Inflammatory macrophage treated with lipopolysaccharide for 4 hours (primary cell): ENCODE measurements at regions not wholly inside any gene's neighbourhood (a gene's known extent, or its start where the extent isn't known, plus 50 kb on each side); places are given as distances from the start of the nearest gene placed in this dataset.
"Not testable (repeated sequence)": the region's sequence is repeated elsewhere in the genome, so short reads cannot be mapped to it uniquely, and the experiment has no call there.

ENCODE experiments used
- DNase-seq: peaks from one replicate; pipeline ENCODE4 v3.0.0-alpha.2; 2020

GRCh38 chr9:135369412-135369990 lies 110.1 kb upstream of the PPP1R26 start:
- no peak for DNase-seq

DNA sequence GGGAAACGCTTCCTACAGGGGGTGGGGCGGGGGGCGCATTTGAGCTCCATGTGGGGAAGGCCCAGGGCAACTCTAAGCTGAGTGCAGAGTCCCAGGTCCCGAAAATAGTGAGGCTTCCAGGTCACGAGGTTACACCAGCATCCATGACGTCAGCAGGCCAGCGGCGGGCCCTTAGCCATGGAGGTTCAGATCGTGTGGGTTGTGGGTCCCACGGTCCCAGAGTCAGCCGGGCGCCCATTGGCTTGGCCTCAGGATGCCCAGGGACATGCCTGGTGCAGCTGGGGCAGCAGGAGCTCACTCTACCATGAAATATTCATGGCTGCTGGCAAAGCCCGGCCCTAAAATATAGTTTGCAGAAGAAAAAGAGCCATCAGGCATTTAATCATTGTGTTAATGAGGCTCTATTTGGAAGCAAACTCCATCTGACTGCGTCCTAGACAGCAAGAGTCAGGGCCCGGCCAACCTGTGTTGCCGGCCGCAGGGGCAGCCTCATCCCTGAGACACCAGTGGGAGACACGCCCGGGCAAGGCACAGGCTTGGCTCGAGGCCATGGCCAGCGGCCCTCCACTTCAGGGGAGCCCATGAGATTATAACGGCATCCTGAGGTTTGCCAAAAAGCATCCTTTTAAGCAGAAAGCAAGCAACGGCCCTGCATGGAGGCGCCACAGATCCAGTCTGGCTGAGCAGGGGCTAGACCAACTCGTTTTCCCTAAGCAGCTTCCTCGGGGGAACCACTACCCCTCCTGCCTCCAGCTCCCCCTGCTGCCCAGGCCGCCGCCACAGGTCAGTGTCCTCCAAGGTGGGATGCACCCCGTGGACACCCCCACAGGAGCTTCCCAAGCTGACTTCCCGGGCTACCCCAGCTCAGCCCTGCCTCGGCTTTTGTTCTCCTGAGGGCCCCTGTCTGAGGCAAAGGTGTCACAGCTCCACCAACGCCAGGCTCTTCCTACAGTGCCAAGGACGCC lies 108.9 kb upstream of the PPP1R26 start:
- DNase-seq, result no peak

DNA sequence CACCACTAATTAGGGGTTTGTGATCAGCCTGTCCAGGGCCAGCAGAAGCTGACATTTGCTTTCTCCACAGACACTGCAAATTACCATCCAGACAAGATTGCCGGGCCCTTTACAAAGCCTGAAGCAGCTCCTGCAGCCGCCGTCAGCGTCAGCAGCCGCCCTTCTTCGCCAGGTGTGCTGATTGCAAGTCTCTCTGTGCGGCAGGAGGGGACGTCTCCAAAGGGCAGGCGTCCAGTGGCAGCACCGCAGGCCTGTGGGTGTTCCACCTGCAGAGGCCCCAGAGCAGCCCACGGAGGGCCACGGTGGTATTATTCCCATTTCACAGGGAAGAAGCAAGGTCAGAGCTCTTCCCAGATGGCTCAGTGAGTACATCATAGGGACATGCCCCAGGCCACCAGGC lies 108.0 kb upstream of the PPP1R26 start:
- no peak for DNase-seq

GRCh38 chr9:135372036-135372435 lies 107.5 kb upstream of the PPP1R26 start:
- no peak for DNase-seq

DNA sequence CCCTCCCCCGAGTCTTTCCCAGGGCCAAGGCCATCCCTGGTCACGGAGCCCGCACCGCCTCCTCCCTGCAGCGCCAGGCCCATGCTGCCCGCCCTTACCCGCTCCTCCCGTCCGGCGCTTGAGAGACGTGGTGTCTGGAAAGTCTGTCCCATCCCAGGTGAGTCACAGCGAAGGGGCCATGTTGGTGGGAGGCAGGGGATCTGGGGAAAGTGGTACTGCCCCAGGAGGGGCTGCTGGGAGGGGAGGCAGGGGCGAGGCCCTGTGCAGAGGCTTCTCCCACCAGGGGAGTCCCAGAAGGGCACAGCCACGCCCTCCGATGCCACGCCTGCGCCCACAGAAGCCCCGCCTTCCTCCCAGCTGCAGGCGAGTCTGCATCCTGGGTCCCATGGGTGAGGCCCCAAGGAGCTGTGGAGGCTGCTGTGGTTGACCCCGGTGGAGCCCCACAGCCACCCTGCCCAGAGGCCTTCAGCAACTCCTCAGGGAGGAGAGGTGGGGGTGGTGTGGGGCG lies 107.0 kb upstream of the PPP1R26 start:
- DNase-seq, result no peak

DNA sequence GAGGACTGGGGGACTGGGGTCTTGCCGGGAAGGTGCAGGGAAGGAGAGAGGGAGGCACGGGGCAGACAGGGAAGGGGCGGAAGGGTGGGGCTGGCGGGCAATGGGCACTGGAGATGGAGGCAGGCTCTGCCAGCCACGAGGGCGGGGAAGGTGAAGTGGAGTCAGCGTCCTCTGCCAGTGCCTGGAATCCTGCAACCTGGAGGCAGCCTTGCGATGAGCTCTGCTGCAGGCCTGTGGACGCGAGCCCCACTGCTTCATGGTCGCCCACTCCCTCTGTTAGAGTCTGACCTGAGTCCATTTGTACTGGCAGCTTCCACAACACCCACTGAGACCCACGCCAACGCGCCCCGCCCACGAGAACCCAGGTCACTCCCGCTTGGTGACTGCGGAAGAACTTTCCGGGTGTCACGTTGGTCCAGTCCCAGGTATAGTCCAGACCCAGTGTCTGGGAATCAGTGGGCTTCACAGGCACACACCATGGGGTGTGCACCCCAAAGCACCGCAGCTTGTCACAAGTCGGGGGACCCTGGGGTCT lies 106.4 kb upstream of the PPP1R26 start:
- no peak for DNase-seq

DNA sequence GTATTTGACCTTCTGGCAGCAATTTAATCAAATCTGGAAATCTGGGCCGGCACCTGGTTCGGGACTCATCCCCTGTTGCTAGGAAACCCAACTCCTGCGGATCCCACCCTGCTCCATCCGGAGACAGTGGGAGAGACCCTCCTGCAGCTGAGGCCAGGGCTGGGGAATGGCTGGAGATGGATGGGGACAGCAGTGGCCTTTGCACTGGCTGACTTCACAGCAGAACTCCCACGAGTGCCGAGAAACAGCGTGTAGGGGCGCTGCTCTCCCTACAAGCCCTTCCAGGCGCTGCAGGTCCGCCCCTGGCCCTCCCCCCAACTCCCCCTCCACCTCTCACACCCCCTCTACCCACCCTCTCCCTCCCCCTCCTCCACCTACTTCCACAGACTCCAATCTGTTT lies 105.8 kb upstream of the PPP1R26 start:
- no peak for DNase-seq

- DNase-seq, result no peak
Observed at GRCh38 chr9:135374591-135374990, 105.0 kb upstream of the PPP1R26 start.

- DNase-seq, result no peak
Observed at GRCh38 chr9:135375001-135375400, 104.6 kb upstream of the PPP1R26 start.

DNA sequence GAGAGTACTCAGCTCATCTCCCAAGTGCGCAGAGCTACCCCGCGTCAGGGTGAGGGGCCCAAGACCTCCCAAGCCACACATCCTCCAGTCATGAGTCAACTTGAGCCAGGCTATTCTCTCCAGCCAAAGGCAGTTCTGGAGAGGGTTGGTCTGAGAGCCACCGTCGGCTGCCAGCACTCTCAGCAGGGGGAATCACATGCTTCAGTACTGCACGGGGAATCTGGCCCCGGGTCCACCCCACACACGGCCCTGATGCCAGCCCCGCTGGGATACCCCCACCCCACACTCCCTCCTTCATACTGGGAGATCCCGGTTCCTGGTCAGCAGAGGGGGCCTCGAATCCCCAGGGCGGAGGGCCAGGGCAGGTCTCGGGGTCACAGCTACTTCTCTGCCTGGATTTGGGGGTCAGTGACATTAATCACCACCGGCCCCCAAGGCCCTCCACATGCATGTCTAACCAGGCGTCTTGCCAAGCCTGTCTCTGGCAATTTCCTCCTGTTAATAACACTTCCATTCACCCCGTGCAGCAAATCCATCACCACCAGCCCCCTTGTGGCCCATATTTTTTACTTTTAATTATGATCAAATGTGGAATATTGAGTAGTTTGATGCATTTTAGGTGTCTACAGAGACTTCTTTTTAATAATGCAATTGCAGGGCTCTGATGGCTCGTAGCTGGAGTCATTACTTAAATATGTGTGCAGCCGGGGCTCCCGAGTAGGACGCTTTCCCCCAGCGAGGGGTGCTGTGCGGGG lies 102.9 kb upstream of the PPP1R26 start:
- DNase-seq, result no peak

DNA sequence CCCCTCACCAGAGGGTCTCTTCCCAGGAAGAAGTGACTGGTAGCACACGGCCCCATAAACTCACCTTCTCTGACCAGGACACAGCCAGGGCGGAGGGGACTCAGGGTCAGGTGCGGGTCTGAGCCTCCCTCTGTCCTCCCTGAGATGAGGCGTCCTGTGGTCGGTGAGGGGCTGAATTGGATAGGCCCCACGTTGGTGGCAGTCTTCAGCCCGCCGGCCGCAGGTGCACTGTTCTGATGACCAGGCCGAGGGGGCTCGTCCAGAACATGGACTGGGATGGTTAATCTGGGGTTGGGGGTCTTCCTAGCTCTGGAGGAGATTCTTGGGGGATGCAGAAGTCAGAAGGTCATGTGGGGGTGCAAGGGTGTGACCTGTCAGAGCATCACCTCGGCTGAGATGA lies 102.2 kb upstream of the PPP1R26 start:
- no peak for DNase-seq

DNA sequence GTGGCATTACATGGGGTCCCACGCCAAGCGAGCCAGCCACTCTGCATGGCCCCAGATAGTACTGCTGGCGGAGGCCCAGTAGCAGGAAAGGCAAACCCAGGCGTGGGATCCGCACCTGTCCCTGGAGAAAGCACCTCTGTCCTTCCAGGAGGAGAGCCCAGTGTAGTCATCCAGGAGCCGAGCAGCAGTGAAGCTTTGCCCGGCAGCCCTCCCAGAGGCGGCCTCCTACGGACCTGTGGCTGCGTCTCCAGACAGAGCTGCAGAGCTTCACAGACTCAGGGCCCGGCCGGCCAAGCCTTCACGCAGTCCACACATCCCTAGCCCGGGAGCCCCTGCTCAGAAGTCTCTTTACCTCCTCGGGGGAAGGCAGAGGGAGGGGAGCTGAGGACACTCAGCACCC lies 100.8 kb upstream of the PPP1R26 start:
- no peak for DNase-seq

GRCh38 chr9:135379540-135380267 lies 99.9 kb upstream of the PPP1R26 start:
- DNase-seq, result no peak

- DNase-seq, result no peak
Observed at GRCh38 chr9:135380311-135380960, 99.1 kb upstream of the PPP1R26 start.

DNA sequence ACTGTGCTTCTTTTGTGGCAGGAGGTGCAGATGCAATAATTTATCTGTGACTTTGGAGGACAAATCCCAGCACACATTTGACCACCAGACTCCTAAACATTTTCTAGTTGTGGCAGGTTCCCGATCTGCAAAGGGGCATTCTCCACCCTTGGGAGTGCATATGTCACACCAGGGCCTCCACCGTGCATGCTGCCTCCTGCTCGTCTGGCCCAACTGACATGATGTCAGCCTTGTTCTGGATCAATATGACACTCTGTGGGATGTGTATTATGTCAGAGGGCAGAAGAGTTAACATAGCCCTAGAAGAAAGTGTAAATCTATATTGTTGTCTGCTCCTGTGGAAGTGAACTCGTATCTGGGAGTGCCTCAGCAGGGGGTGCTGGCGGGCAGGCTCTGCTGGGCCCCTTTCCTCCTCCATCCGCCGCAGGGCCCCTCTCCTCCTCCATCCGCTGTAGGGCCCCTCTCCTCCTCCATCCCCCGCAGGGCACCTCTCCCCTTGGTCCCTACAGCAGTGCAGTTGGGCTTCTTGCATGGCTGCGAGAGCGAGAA lies 97.7 kb upstream of the PPP1R26 start:
- DNase-seq, result no peak

DNA sequence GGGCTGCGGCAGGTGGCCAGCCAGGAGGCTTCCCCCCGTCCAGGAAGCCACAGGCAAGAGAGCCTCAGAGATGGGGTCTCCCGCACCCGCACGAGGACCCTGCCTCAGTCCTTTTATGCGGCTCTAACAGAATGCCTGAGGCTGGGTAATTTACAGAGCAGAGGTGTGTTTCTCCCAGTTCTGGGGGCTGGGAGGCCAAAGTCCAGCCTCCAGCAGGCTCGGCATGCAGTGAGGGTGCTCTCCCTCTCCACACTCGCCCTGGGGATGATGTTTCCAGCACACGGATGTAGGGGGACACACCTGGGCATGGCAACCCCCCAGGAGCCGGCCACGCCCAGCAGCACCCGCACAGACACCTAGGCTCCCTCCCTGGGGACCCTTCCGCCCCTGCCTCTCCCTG lies 95.4 kb upstream of the PPP1R26 start:
- no peak for DNase-seq

- not testable (repeated sequence) for DNase-seq
Observed at GRCh38 chr9:135384815-135385405, 94.7 kb upstream of the PPP1R26 start.

DNA sequence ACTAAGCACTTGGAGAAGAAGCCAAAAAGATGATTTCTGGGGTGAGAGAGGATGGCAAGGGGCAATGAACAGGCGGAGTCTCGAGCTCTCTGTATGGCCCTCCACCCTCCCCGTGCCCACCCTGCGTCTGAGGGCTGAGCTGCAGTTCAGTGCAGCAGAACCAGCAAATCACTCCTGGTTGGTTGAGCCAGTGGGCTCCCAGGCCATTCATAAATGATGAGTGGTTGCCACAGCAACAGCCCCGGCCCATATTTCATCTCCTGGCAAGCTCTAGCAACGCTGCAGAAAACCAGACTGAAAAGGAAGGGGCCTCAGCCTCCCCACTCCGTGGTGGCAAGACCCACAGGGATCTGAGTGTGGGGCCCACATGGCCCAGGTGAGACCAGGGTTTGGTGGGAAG lies 93.8 kb upstream of the PPP1R26 start:
- no peak for DNase-seq

DNA sequence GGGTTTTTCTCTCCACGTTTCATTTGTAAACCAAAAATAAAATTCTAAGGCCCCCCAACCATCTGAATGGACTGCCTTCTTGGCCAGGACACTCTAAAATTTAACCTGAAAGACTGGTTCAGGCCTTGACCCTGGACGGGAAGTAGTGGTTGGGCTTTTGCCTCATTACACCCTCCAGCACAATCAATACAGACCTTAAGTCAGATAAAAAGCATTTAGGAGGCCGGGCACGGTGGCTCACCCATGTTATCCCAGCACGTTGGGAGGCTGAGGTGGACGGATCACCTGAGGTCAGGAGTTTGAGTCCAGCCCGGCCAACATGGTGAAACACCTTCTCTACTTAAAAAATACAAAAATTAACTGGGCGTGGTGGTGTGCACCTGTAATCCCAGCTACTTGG lies 91.6 kb upstream of the PPP1R26 start:
- DNase-seq, result no peak

DNA sequence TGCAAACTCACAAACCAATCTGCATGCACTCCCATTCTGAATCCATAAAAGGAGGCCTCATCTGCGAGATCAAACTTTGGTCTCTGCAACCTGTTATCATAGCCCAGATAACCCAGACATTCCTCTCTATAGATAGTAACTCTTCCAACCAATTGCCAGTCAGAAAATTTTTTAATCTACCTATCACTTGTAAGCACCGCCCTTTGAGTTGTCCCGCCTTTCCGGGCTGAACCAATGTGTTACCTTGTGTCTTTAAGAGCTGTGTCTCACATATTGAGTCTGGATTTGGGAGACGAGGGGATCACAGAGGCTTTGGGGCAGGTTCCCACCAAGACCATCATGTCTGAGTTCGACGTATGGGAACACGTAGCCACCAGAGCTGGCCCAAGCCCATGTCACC lies 91.1 kb upstream of the PPP1R26 start:
- DNase-seq, result no peak

DNA sequence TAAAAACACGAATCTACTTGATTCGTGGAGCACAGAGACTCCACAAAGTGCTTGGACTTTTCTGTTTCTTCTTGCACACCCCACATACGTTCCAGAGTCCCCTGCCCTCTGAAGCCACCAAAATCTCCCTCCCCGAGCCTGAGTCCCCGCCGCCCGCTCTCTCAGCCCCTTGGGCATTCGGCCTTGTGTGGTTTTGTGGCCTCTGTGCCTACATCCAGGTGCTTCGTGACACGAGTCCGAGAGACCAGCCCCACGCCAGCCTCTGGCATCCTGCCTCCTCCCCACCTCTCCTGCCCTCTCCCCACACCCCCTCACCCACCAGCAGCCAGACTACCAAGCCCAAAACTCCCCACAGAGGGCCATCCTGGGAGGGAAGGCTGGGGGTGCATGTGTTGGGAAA lies 87.8 kb upstream of the PPP1R26 start:
- DNase-seq, result no peak
